SK-N-SH treated with all-trans-retinoic acid at 6 μM for 48 hours (cell line): ENCODE measurements at regions not wholly inside any gene's neighbourhood (a gene's known extent, or its start where the extent isn't known, plus 50 kb on each side); places are given as distances from the start of the nearest gene placed in this dataset.

ENCODE experiments used
- BACH2 ChIP-seq: fragments of 250-450 bp; sonication (Bioruptor Pico); IDR thresholded peaks from 2 replicates; pipeline ENCODE4 v1.9.0; 2021; ENCODE audit warnings: mild to moderate bottlenecking, borderline replicate concordance
- GLIS3 ChIP-seq: fragments of 250-450 bp; sonication (Bioruptor Pico); IDR thresholded peaks from 2 replicates; pipeline ENCODE4 v1.5.0; 2020; ENCODE audit warnings: mild to moderate bottlenecking, moderate library complexity
- ZFP30 ChIP-seq: fragments of 450-650 bp; formaldehyde crosslinking; IDR thresholded peaks from 2 replicates; pipeline ENCODE4 v1.5.0; 2022; ENCODE audit warnings: mild to moderate bottlenecking, moderate library complexity
- ZNF8 ChIP-seq: fragments of 450-650 bp; formaldehyde crosslinking; IDR thresholded peaks from 2 replicates; pipeline ENCODE4 v1.5.0; 2020; ENCODE audit warnings: mild to moderate bottlenecking, moderate library complexity
- TF ChIP-seq, protein P1 (sequence below): fragments of 250-450 bp; sonication (Bioruptor Pico); IDR thresholded peaks from 2 replicates; pipeline ENCODE4 v1.5.0; 2020; ENCODE audit warnings: mild to moderate bottlenecking, moderate library complexity

- TF ChIP-seq GLIS3 (CRISPR knock-in tag) (no peak), BACH2 (no peak), ZNF8 (CRISPR knock-in tag) (no peak), ZFP30 (CRISPR knock-in tag) (no peak)
- TF ChIP-seq, protein P1, sequence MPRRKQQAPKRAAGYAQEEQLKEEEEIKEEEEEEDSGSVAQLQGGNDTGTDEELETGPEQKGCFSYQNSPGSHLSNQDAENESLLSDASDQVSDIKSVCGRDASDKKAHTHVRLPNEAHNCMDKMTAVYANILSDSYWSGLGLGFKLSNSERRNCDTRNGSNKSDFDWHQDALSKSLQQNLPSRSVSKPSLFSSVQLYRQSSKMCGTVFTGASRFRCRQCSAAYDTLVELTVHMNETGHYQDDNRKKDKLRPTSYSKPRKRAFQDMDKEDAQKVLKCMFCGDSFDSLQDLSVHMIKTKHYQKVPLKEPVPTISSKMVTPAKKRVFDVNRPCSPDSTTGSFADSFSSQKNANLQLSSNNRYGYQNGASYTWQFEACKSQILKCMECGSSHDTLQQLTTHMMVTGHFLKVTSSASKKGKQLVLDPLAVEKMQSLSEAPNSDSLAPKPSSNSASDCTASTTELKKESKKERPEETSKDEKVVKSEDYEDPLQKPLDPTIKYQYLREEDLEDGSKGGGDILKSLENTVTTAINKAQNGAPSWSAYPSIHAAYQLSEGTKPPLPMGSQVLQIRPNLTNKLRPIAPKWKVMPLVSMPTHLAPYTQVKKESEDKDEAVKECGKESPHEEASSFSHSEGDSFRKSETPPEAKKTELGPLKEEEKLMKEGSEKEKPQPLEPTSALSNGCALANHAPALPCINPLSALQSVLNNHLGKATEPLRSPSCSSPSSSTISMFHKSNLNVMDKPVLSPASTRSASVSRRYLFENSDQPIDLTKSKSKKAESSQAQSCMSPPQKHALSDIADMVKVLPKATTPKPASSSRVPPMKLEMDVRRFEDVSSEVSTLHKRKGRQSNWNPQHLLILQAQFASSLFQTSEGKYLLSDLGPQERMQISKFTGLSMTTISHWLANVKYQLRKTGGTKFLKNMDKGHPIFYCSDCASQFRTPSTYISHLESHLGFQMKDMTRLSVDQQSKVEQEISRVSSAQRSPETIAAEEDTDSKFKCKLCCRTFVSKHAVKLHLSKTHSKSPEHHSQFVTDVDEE (CRISPR knock-in tag): no peak
Observed at GRCh38 chr13:111874981-111875380, 192.0 kb upstream of the SOX1 start.
